RWPE1 (cell line): ENCODE measurements at regions not wholly inside any gene's neighbourhood (a gene's known extent, or its start where the extent isn't known, plus 50 kb on each side); places are given as distances from the start of the nearest gene placed in this dataset.

ENCODE experiments used
- CTCF ChIA-PET: fragments of 350-600 bp; sonication (Branson Sonifier 250); formaldehyde crosslinking; extraction: SDS; loops from one replicate; lab custom pipeline; 2021; lab: Yijun Ruan, JAX
- POLR2A ChIA-PET: fragments of 400-600 bp; formaldehyde crosslinking; extraction: SDS; loops from one replicate; lab custom pipeline; 2020; ENCODE audit warnings: antibody characterized with exemption; ENCODE audit not compliant: low non-redundant PET; lab: Yijun Ruan, JAX
- DNase-seq: peaks from one replicate; pipeline ENCODE4 v3.0.0; 2012; ENCODE audit warnings: low spot score
- H3K27ac ChIP-seq: fragments of 450-650 bp; 2 replicates; pipeline ENCODE4 v1.5.1; 2017
- CTCF ChIP-seq: fragments of 450-650 bp; conservative IDR thresholded peaks from 2 replicates; pipeline ENCODE4 v1.5.1; 2017; ENCODE audit warnings: low read depth, mild to moderate bottlenecking

GRCh38 chr15:95973566-95974256 lies 356.8 kb upstream of the NR2F2 start:
- no peak for DNase-seq
- no peak overlapping the region for H3K27ac ChIP-seq
- ChIA-PET CTCF (interaction anchor here (0.7 kb wide), 1 partner anchor 282 kb away, joined by 5 read pairs; no protein-coding TSS in a partner anchor), POLR2A (no interaction called here)
- no peak for TF ChIP-seq CTCF

- DNase-seq: no peak
- ChIA-PET CTCF (interaction anchor here (0.6 kb wide), 1 partner anchor 18 kb away, joined by 3 read pairs; no protein-coding TSS in a partner anchor), POLR2A (no interaction called here)
- H3K27ac ChIP-seq: no peak overlapping the region
- TF ChIP-seq CTCF: no peak
These were observed 355.3 kb upstream of the NR2F2 start for GRCh38 chr15:95975212-95975611.

GRCh38 chr15:95979286-95979685 lies 351.2 kb upstream of the NR2F2 start:
- CTCF ChIA-PET: no interaction called here
- DNase-seq: no peak
- POLR2A ChIA-PET: no interaction called here
- H3K27ac ChIP-seq: no peak overlapping the region
- no peak for TF ChIP-seq CTCF

GRCh38 chr15:95981209-95981608 lies 349.3 kb upstream of the NR2F2 start:
- CTCF ChIA-PET: interaction anchor here (0.7 kb wide), 1 partner anchor 28 kb away, joined by 3 read pairs; no protein-coding TSS in a partner anchor
- no peak overlapping the region for H3K27ac ChIP-seq
- DNase-seq: no peak
- TF ChIP-seq CTCF: no peak
- POLR2A ChIA-PET: no interaction called here

- no peak for TF ChIP-seq CTCF
- CTCF ChIA-PET: interaction anchor here (0.7 kb wide), 1 partner anchor 21 kb away, joined by 3 read pairs; no protein-coding TSS in a partner anchor
These were observed 343.2 kb upstream of the NR2F2 start for GRCh38 chr15:95987299-95987698.

GRCh38 chr15:95987886-95988573 lies 342.5 kb upstream of the NR2F2 start:
- H3K27ac ChIP-seq: no peak overlapping the region
- CTCF ChIA-PET: interaction anchor here (0.6 kb wide), 1 partner anchor 503 kb away, joined by 4 read pairs; no protein-coding TSS in a partner anchor
- DNase-seq: no peak
- TF ChIP-seq CTCF: no peak
- POLR2A ChIA-PET: no interaction called here

More at GRCh38 chr15:95987299-95987698, 343.2 kb upstream of the NR2F2 start:
- POLR2A ChIA-PET: no interaction called here
- H3K27ac ChIP-seq: no peak overlapping the region
- DNase-seq: no peak
